Gastroesophageal sphincter (tissue), 3 donors: ENCODE measurements at regions not wholly inside any gene's neighbourhood (a gene's known extent, or its start where the extent isn't known, plus 50 kb on each side); places are given as distances from the start of the nearest gene placed in this dataset.
"Not testable (repeated sequence)": the region's sequence is repeated elsewhere in the genome, so short reads cannot be mapped to it uniquely, and the experiment has no call there.

ENCODE experiments used
- CTCF ChIP-seq, 4 experiments: fragments of 200-600 bp in 2 of 4; fragments of 450-650 bp in 2 of 4; sonication (generic) in 1 of 4; IDR thresholded peaks; one replicate each; pipeline ENCODE4 v1.5.1; 2017 to 2019; ENCODE audit warnings: antibody characterized with exemption in 4 of 4, mild to moderate bottlenecking in 2 of 4, moderate library complexity in 2 of 4
- EP300 ChIP-seq: sonication (generic); formaldehyde crosslinking; IDR thresholded peaks from one replicate; pipeline ENCODE4 v1.6.1; 2017; ENCODE audit warnings: antibody characterized with exemption, mild to moderate bottlenecking
- POLR2A ChIP-seq, 2 donors: fragments of 450-650 bp; IDR thresholded peaks; one replicate each; pipeline ENCODE4 v1.6.1; 2017; ENCODE audit warnings: antibody characterized with exemption in 2 of 2, mild to moderate bottlenecking in 2 of 2, moderate library complexity in 1 of 2
- POLR2AphosphoS5 ChIP-seq: sonication (generic); formaldehyde crosslinking; IDR thresholded peaks from one replicate; pipeline ENCODE4 v1.6.1; 2017; ENCODE audit warnings: antibody characterized with exemption

GRCh38 chr11:29445191-29445590 is 571.6 kb downstream of the KCNA4 start:
- not testable (repeated sequence) for TF ChIP-seq EP300; CTCF (IDR thresholded peaks at IDR 0.05); POLR2A (IDR thresholded peaks at IDR 0.05); POLR2AphosphoS5
